OCI-LY1 (cell line): ENCODE measurements at regions not wholly inside any gene's neighbourhood (a gene's known extent, or its start where the extent isn't known, plus 50 kb on each side); places are given as distances from the start of the nearest gene placed in this dataset.

ENCODE experiments used
- H2AFZ ChIP-seq: fragments of 200-600 bp; sonication (generic), shearing (Covaris generic); 2 replicates; pipeline ENCODE4 v1.6.0; 2014; ENCODE audit warnings: antibody characterized with exemption, mild to moderate bottlenecking, low read length
- H3F3A ChIP-seq: fragments of 200-600 bp; sonication (generic), shearing (Covaris generic); 2 replicates; pipeline ENCODE4 v1.6.0; 2014; ENCODE audit warnings: mild to moderate bottlenecking, antibody characterized with exemption, low read length, moderate library complexity; ENCODE audit not compliant: insufficient read depth
- H3K27ac ChIP-seq: fragments of 200-600 bp; sonication (generic); 2 replicates; pipeline ENCODE4 v1.5.1; 2014; ENCODE audit warnings: low read length, mixed run types, mild to moderate bottlenecking, low read depth; ENCODE audit not compliant: poor library complexity, severe bottlenecking
- H3K27me3 ChIP-seq: fragments of 200-600 bp; sonication (generic); 2 replicates; pipeline ENCODE4 v1.6.0; 2014; ENCODE audit warnings: antibody characterized with exemption, mild to moderate bottlenecking, low read length, moderate library complexity; ENCODE audit not compliant: insufficient read depth
- H3K36me3 ChIP-seq: fragments of 200-600 bp; sonication (generic); 2 replicates; pipeline ENCODE4 v1.6.1; 2014; ENCODE audit warnings: mild to moderate bottlenecking, antibody characterized with exemption, low read length, moderate library complexity, mixed read lengths; ENCODE audit not compliant: insufficient read depth
- H3K4me1 ChIP-seq: fragments of 200-600 bp; sonication (generic); 2 replicates; pipeline ENCODE4 v1.5.1; 2014; ENCODE audit warnings: mild to moderate bottlenecking, low read length, moderate library complexity; ENCODE audit not compliant: insufficient read depth, severe bottlenecking
- H3K4me2 ChIP-seq: fragments of 200-600 bp; sonication (generic), shearing (Covaris generic); 2 replicates; pipeline ENCODE4 v1.6.1; 2014; ENCODE audit warnings: low read length
- H3K4me3 ChIP-seq: fragments of 200-600 bp; sonication (generic); 2 replicates; pipeline ENCODE4 v1.5.1; 2014; ENCODE audit warnings: low read length, low read depth, mild to moderate bottlenecking, mixed read lengths; ENCODE audit not compliant: poor library complexity, severe bottlenecking
- H3K79me2 ChIP-seq: fragments of 200-600 bp; shearing (Covaris generic); 2 replicates; pipeline ENCODE4 v1.6.1; 2016; ENCODE audit warnings: mixed run types, low read length, mixed read lengths; ENCODE audit not compliant: insufficient read depth
- H3K9ac ChIP-seq: fragments of 200-600 bp; sonication (generic), shearing (Covaris generic); 2 replicates; pipeline ENCODE4 v1.6.1; 2014; ENCODE audit warnings: mild to moderate bottlenecking, low read length, mixed read lengths
- H3K9me2 ChIP-seq: fragments of 200-600 bp; sonication (generic), shearing (Covaris generic); 2 replicates; pipeline ENCODE4 v1.6.1; 2014; ENCODE audit warnings: low read depth, mild to moderate bottlenecking, low read length, mixed read lengths
- H3K9me3 ChIP-seq: fragments of 200-600 bp; shearing (Covaris generic); 2 replicates; pipeline ENCODE4 v1.6.1; 2014; ENCODE audit warnings: low read length, mixed read lengths
- H4K20me1 ChIP-seq: fragments of 200-600 bp; sonication (generic), shearing (Covaris generic); 2 replicates; pipeline ENCODE4 v1.6.0; 2016; ENCODE audit warnings: mild to moderate bottlenecking, low read length; ENCODE audit not compliant: insufficient read depth
- EZH2 ChIP-seq: fragments of 200-600 bp; sonication (generic), shearing (Covaris generic); IDR thresholded peaks from 2 replicates; pipeline ENCODE4 v1.8.0; 2017; ENCODE audit warnings: borderline replicate concordance, mixed run types, mild to moderate bottlenecking, antibody characterized with exemption, low read length, moderate library complexity, mixed read lengths
- TF ChIP-seq, protein P1 (sequence below): fragments of 200-600 bp; sonication (generic), shearing (Covaris generic); IDR thresholded peaks from 2 replicates; pipeline ENCODE4 v1.5.1; 2017; ENCODE audit warnings: mild to moderate bottlenecking, antibody characterized with exemption, low read length, moderate library complexity, mixed read lengths

DNA sequence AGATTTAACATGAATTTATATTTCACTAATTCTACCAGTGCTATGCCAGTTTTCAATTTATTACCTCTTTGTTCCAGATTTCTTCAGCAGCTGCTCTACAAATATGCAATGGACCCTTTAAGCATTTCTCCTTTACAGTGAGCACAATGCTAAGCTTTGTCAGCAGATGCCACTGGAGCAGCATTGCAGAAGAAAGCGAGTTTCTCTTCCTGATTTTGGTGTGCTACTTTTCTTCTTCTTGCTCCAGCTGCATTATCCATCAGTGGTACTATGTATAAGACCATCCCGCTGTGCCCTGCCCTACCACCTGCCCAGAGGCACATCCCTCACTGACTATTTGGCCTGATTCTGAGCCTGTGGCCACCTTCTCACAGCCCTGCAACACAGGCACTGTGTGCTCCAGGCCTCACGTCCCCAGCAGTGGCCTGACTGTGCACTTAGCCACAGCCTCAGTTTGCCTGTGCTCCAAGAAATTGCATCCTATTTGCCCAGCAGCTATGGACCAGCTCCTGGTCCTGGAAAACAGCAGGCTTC lies 84.1 kb downstream of the TNFAIP3 start:
- Histone ChIP-seq H3K4me2 (no peak overlapping the region), H2AFZ (no peak overlapping the region), H3K79me2 (no peaks in the 10 kb centered on the region), H3K36me3 (no peaks in the 10 kb centered on the region), H3K4me3 (no peak overlapping the region), H3K9ac (no peak overlapping the region), H3K9me2 (no peaks in the 10 kb centered on the region), H3K4me1 (no peaks in the 10 kb centered on the region), H3F3A (no peaks in the 10 kb centered on the region), H4K20me1 (no peaks in the 10 kb centered on the region), H3K27me3 (no peaks in the 10 kb centered on the region), H3K9me3 (no peaks in the 10 kb centered on the region), H3K27ac (no peak overlapping the region)
- TF ChIP-seq EZH2, result no peak
- TF ChIP-seq, protein P1, sequence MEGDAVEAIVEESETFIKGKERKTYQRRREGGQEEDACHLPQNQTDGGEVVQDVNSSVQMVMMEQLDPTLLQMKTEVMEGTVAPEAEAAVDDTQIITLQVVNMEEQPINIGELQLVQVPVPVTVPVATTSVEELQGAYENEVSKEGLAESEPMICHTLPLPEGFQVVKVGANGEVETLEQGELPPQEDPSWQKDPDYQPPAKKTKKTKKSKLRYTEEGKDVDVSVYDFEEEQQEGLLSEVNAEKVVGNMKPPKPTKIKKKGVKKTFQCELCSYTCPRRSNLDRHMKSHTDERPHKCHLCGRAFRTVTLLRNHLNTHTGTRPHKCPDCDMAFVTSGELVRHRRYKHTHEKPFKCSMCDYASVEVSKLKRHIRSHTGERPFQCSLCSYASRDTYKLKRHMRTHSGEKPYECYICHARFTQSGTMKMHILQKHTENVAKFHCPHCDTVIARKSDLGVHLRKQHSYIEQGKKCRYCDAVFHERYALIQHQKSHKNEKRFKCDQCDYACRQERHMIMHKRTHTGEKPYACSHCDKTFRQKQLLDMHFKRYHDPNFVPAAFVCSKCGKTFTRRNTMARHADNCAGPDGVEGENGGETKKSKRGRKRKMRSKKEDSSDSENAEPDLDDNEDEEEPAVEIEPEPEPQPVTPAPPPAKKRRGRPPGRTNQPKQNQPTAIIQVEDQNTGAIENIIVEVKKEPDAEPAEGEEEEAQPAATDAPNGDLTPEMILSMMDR, result no peak

DNA sequence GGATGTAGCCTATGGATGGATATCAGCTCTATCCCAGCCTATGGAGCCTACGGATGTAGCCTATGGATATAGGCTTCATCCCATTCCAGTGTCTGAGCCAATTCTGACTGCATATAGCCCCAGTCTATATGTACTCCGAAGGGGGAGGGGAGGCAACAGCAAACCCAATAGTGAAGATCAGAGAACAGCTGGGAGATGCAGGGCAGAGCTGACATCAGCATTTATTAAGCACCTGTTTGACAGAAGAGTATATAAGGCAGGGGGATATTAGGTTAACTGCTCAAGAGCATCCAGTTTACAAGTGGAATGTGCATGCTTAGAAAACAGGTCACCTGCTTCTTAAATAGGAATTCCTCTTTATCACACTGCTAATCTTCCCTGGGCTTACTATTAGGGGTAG lies 85.2 kb downstream of the TNFAIP3 start:
- H3K9ac ChIP-seq, result no peak overlapping the region
- no peak overlapping the region for H3K4me3 ChIP-seq
- no peaks in the 10 kb centered on the region for H3F3A ChIP-seq
- H3K27me3 ChIP-seq, result no peaks in the 10 kb centered on the region
- H3K27ac ChIP-seq, result no peak overlapping the region
- H3K9me3 ChIP-seq, result no peaks in the 10 kb centered on the region
- H3K4me2 ChIP-seq, result no peak overlapping the region
- no peaks in the 10 kb centered on the region for H4K20me1 ChIP-seq
- no peaks in the 10 kb centered on the region for H3K4me1 ChIP-seq
- no peaks in the 10 kb centered on the region for H3K79me2 ChIP-seq
- TF ChIP-seq, protein P1, result no peak
- TF ChIP-seq EZH2, result no peak
- no peaks in the 10 kb centered on the region for H3K9me2 ChIP-seq
- H2AFZ ChIP-seq, result no peak overlapping the region
- H3K36me3 ChIP-seq, result no peaks in the 10 kb centered on the region

DNA sequence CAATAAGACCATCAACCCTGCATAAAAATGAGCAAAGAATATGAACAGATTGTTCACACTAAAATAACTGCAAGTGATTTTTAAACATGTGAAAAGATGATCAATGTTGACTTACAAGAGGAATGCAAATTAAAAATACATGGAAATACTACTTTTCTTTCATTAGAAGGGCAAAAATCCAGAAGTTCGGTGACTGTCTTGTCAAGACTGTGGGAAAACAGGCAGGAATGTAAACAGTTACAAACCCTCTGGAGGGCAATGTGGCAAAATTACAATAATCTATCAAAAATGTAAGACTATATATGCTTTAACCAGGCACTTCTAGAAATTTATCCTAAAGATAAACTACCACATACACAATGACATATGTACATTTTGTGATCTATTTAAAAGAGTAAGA lies 86.7 kb downstream of the TNFAIP3 start:
- no peaks in the 10 kb centered on the region for H3K9me3 ChIP-seq
- H3K4me1 ChIP-seq, result no peaks in the 10 kb centered on the region
- H3K9ac ChIP-seq, result no peak overlapping the region
- no peaks in the 10 kb centered on the region for H4K20me1 ChIP-seq
- TF ChIP-seq EZH2, result no peak
- TF ChIP-seq, protein P1, result no peak
- H3K9me2 ChIP-seq, result no peaks in the 10 kb centered on the region
- H3K27ac ChIP-seq, result no peak overlapping the region
- no peaks in the 10 kb centered on the region for H3F3A ChIP-seq
- H3K79me2 ChIP-seq, result no peaks in the 10 kb centered on the region
- no peaks in the 10 kb centered on the region for H3K36me3 ChIP-seq
- no peak overlapping the region for H3K4me2 ChIP-seq
- no peaks in the 10 kb centered on the region for H3K27me3 ChIP-seq
- H3K4me3 ChIP-seq, result no peak overlapping the region
- no peak overlapping the region for H2AFZ ChIP-seq
